ENCODE measurements at regions not wholly inside any gene's neighbourhood (a gene's known extent, or its start where the extent isn't known, plus 50 kb on each side); places are given as distances from the start of the nearest gene placed in this dataset.

GRCh38 chr20:39878320-39878719 is 810.7 kb downstream of the MAFB start:
- DNase-seq, result no peak
- peaks cover 7% of the 10 kb centered on the region for H3K9me3 Mint-ChIP-seq
- ATAC-seq (ENCODE audit: poor library complexity), result no peak
- Histone ChIP-seq H3K4me1 (ENCODE audit: insufficient read depth, low read length) (no peaks in the 10 kb centered on the region), H3K36me3 (ENCODE audit: insufficient read depth, low read length) (no peaks in the 10 kb centered on the region), H3K27ac (ENCODE audit: low read depth in 1 of 2, low read length in 2 of 2) (no peak overlapping the region), H3K27me3 (ENCODE audit: control insufficient read depth in 1 of 2, insufficient read depth in 2 of 2, low read length in 2 of 2) (no peaks in the 10 kb centered on the region), H3K4me3 (ENCODE audit: low read length) (no peak overlapping the region), H3K9me3 (ENCODE audit: control insufficient read depth in 1 of 2, insufficient read depth in 1 of 2, low read length in 2 of 2) (no peaks in the 10 kb centered on the region)
- H3K4me3 Mint-ChIP-seq, result no peak overlapping the region
- no peaks in the 10 kb centered on the region for H3K4me1 Mint-ChIP-seq (ENCODE audit: low read depth)
- TF ChIP-seq CTCF (IDR thresholded peaks at IDR 0.05), result no peak
- intact Hi-C loops (cut with DNase I, micrococcal nuclease), result no loop called here
- H3K36me3 Mint-ChIP-seq (ENCODE audit: low read depth), result no peaks in the 10 kb centered on the region
- no peak overlapping the region for H3K27ac Mint-ChIP-seq
- ChIA-PET CTCF (no interaction called here), POLR2A (no interaction called here)
- H3K27me3 Mint-ChIP-seq, result peaks cover 4% of the 10 kb centered on the region

- H3K4me3 Mint-ChIP-seq, result no peak overlapping the region
- POLR2A ChIA-PET, result no interaction called here
These were observed 811.2 kb downstream of the MAFB start for GRCh38 chr20:39877788-39878187.

GRCh38 chr20:39876976-39877635 is 811.9 kb downstream of the MAFB start:
- H3K36me3 ChIP-seq (ENCODE audit: insufficient read depth, low read length), result no peaks in the 10 kb centered on the region
- CTCF ChIA-PET, result no interaction called here
- TF ChIP-seq CTCF (IDR thresholded peaks at IDR 0.05), result no peak
- Mint-ChIP-seq H3K4me1 (ENCODE audit: low read depth) (no peaks in the 10 kb centered on the region), H3K27ac (no peak overlapping the region), H3K27me3 (peaks cover 4% of the 10 kb centered on the region), H3K9me3 (peaks cover 5% of the 10 kb centered on the region), H3K4me3 (no peak overlapping the region), H3K36me3 (ENCODE audit: low read depth) (no peaks in the 10 kb centered on the region)
- no peak for DNase-seq
- no peaks in the 10 kb centered on the region for H3K9me3 ChIP-seq (ENCODE audit: control insufficient read depth in 1 of 2, insufficient read depth in 1 of 2, low read length in 2 of 2)
- no peaks in the 10 kb centered on the region for H3K27me3 ChIP-seq (ENCODE audit: control insufficient read depth in 1 of 2, insufficient read depth in 2 of 2, low read length in 2 of 2)
- POLR2A ChIA-PET, result no interaction called here
- H3K4me3 ChIP-seq (ENCODE audit: low read length), result no peak overlapping the region
- H3K4me1 ChIP-seq (ENCODE audit: insufficient read depth, low read length), result no peaks in the 10 kb centered on the region
- no peak for ATAC-seq (ENCODE audit: poor library complexity)
- H3K27ac ChIP-seq (ENCODE audit: low read depth in 1 of 2, low read length in 2 of 2), result no peak overlapping the region
- intact Hi-C loops (cut with DNase I, micrococcal nuclease), result no loop called here

More at GRCh38 chr20:39877788-39878187, 811.2 kb downstream of the MAFB start:
- Histone ChIP-seq H3K36me3 (ENCODE audit: insufficient read depth, low read length) (no peaks in the 10 kb centered on the region), H3K27ac (ENCODE audit: low read depth in 1 of 2, low read length in 2 of 2) (no peak overlapping the region), H3K4me3 (ENCODE audit: low read length) (no peak overlapping the region), H3K27me3 (ENCODE audit: control insufficient read depth in 1 of 2, insufficient read depth in 2 of 2, low read length in 2 of 2) (no peaks in the 10 kb centered on the region), H3K4me1 (ENCODE audit: insufficient read depth, low read length) (no peaks in the 10 kb centered on the region), H3K9me3 (ENCODE audit: control insufficient read depth in 1 of 2, insufficient read depth in 1 of 2, low read length in 2 of 2) (no peaks in the 10 kb centered on the region)
- Mint-ChIP-seq H3K4me1 (ENCODE audit: low read depth) (no peaks in the 10 kb centered on the region), H3K27me3 (peaks cover 4% of the 10 kb centered on the region), H3K36me3 (ENCODE audit: low read depth) (no peaks in the 10 kb centered on the region), H3K9me3 (peaks cover 7% of the 10 kb centered on the region), H3K27ac (no peak overlapping the region)
- intact Hi-C loops (cut with DNase I, micrococcal nuclease), result no loop called here
- CTCF ChIA-PET, result no interaction called here
- no peak for DNase-seq
- TF ChIP-seq CTCF (IDR thresholded peaks at IDR 0.05), result no peak
- ATAC-seq (ENCODE audit: poor library complexity), result no peak
